Erythroblast (primary cell): ENCODE measurements at regions not wholly inside any gene's neighbourhood (a gene's known extent, or its start where the extent isn't known, plus 50 kb on each side); places are given as distances from the start of the nearest gene placed in this dataset.

Experiments used
- GATA1 ChIP-seq: IDR thresholded peaks from 2 replicates; pipeline ENCODE4 v1.6.1; 2011; ENCODE audit warnings: low read depth, mild to moderate bottlenecking, control low read depth, low read length, moderate library complexity
- POLR2A ChIP-seq: IDR thresholded peaks from 2 replicates; pipeline ENCODE4 v1.6.1; 2011; ENCODE audit warnings: mild to moderate bottlenecking, low read length

- no peak for TF ChIP-seq POLR2A
- TF ChIP-seq GATA1 = no peak
Measured at GRCh38 chr5:97297063-97297703, 114.1 kb upstream of the RIOK2 start.
